Central memory CD8-positive, alpha-beta T cell (primary cell): ENCODE measurements at regions not wholly inside any gene's neighbourhood (a gene's known extent, or its start where the extent isn't known, plus 50 kb on each side); places are given as distances from the start of the nearest gene placed in this dataset.

Source experiments
- ATAC-seq: fragments of 150-1000 bp; cut with Tn5 transposase; replicated peaks from 2 replicates; pipeline ENCODE4 v1.10.0; 2022; ENCODE audit warnings: mild to moderate bottlenecking, moderate FRiP score, moderate number of reproducible peaks; ENCODE audit not compliant: poor library complexity, severe bottlenecking; ENCODE audit errors: extremely low read depth
- DNase-seq, 2 donors: peaks; one replicate each; pipeline ENCODE4 v3.0.0; 2021; ENCODE audit warnings: low spot score in 2 of 2
- H3K27ac Mint-ChIP-seq: one replicate; pipeline ENCODE4 v1.8.0; 2022; ENCODE audit warnings: low read depth, mild to moderate bottlenecking, moderate library complexity, mixed read lengths
- H3K27me3 Mint-ChIP-seq: one replicate; pipeline ENCODE4 v1.8.0; 2022; ENCODE audit warnings: mixed read lengths
- H3K36me3 Mint-ChIP-seq: one replicate; pipeline ENCODE4 v1.8.0; 2022; ENCODE audit warnings: mild to moderate bottlenecking, moderate library complexity, mixed read lengths; ENCODE audit not compliant: insufficient read depth
- H3K4me1 Mint-ChIP-seq: one replicate; pipeline ENCODE4 v1.8.0; 2022; ENCODE audit warnings: mixed read lengths
- H3K4me3 Mint-ChIP-seq: one replicate; pipeline ENCODE4 v1.8.0; 2022; ENCODE audit warnings: mild to moderate bottlenecking, moderate library complexity, mixed read lengths
- H3K9me3 Mint-ChIP-seq: one replicate; pipeline ENCODE4 v1.8.0; 2022; ENCODE audit warnings: mixed read lengths

- Mint-ChIP-seq H3K4me3 (no peak overlapping the region), H3K9me3 (no peaks in the 10 kb centered on the region), H3K27me3 (peaks cover 5% of the 10 kb centered on the region), H3K27ac (no peak overlapping the region), H3K36me3 (no peaks in the 10 kb centered on the region), H3K4me1 (no peaks in the 10 kb centered on the region)
- no peak for DNase-seq
- no peak for ATAC-seq
These were observed 235.4 kb upstream of the RGMA start for GRCh38 chr15:93324186-93324975.

GRCh38 chr15:93321881-93322282 lies 232.9 kb upstream of the RGMA start:
- no peaks in the 10 kb centered on the region for H3K4me1 Mint-ChIP-seq
- DNase-seq (no peak), ATAC-seq (no peak)
- H3K27me3 Mint-ChIP-seq = peaks cover 6% of the 10 kb centered on the region
- no peaks in the 10 kb centered on the region for H3K36me3 Mint-ChIP-seq
- no peak overlapping the region for H3K4me3 Mint-ChIP-seq
- no peaks in the 10 kb centered on the region for H3K9me3 Mint-ChIP-seq
- H3K27ac Mint-ChIP-seq = no peak overlapping the region

GRCh38 chr15:93319121-93319814 lies 230.3 kb upstream of the RGMA start:
- no peaks in the 10 kb centered on the region for H3K36me3 Mint-ChIP-seq
- no peak for ATAC-seq
- no peak for DNase-seq
- no peak overlapping the region for H3K27ac Mint-ChIP-seq
- no peaks in the 10 kb centered on the region for H3K4me1 Mint-ChIP-seq
- no peak overlapping the region for H3K4me3 Mint-ChIP-seq
- H3K27me3 Mint-ChIP-seq = peaks cover 21% of the 10 kb centered on the region
- H3K9me3 Mint-ChIP-seq = no peaks in the 10 kb centered on the region

GRCh38 chr15:93317772-93318171 lies 228.8 kb upstream of the RGMA start:
- Mint-ChIP-seq H3K4me3 (no peak overlapping the region), H3K9me3 (no peaks in the 10 kb centered on the region), H3K27ac (no peak overlapping the region), H3K27me3 (peaks cover 32% of the 10 kb centered on the region), H3K36me3 (no peaks in the 10 kb centered on the region), H3K4me1 (no peaks in the 10 kb centered on the region)
- DNase-seq = no peak
- ATAC-seq = no peak

- Mint-ChIP-seq H3K4me3 (no peak overlapping the region), H3K9me3 (no peaks in the 10 kb centered on the region), H3K27ac (no peak overlapping the region), H3K36me3 (no peaks in the 10 kb centered on the region), H3K4me1 (no peaks in the 10 kb centered on the region), H3K27me3 (peaks cover 32% of the 10 kb centered on the region)
- DNase-seq (no peak), ATAC-seq (no peak)
These were observed 225.2 kb upstream of the RGMA start for GRCh38 chr15:93314245-93314644.

- peaks cover 37% of the 10 kb centered on the region for H3K27me3 Mint-ChIP-seq
- no peak overlapping the region for H3K27ac Mint-ChIP-seq
- no peak overlapping the region for H3K4me3 Mint-ChIP-seq
- no peaks in the 10 kb centered on the region for H3K4me1 Mint-ChIP-seq
- DNase-seq (no peak), ATAC-seq (no peak)
- H3K36me3 Mint-ChIP-seq = no peaks in the 10 kb centered on the region
- H3K9me3 Mint-ChIP-seq = no peaks in the 10 kb centered on the region
These were observed 224.0 kb upstream of the RGMA start for GRCh38 chr15:93312891-93313486.

- H3K9me3 Mint-ChIP-seq = no peaks in the 10 kb centered on the region
- H3K4me1 Mint-ChIP-seq = no peaks in the 10 kb centered on the region
- DNase-seq = no peak
- ATAC-seq = no peak
- no peaks in the 10 kb centered on the region for H3K36me3 Mint-ChIP-seq
- H3K27me3 Mint-ChIP-seq = peaks cover 37% of the 10 kb centered on the region
- no peak overlapping the region for H3K4me3 Mint-ChIP-seq
- no peak overlapping the region for H3K27ac Mint-ChIP-seq
These were observed 222.6 kb upstream of the RGMA start for GRCh38 chr15:93311620-93312019.

- Mint-ChIP-seq H3K4me3 (no peak overlapping the region), H3K27ac (no peak overlapping the region), H3K4me1 (no peaks in the 10 kb centered on the region), H3K9me3 (no peaks in the 10 kb centered on the region), H3K36me3 (no peaks in the 10 kb centered on the region), H3K27me3 (peaks cover 31% of the 10 kb centered on the region)
- DNase-seq (no peak), ATAC-seq (no peak)
These were observed 219.1 kb upstream of the RGMA start for GRCh38 chr15:93308026-93308690.

GRCh38 chr15:93307513-93307912 lies 218.5 kb upstream of the RGMA start:
- Mint-ChIP-seq H3K4me3 (no peak overlapping the region), H3K9me3 (no peaks in the 10 kb centered on the region), H3K4me1 (no peaks in the 10 kb centered on the region), H3K27me3 (peaks cover 31% of the 10 kb centered on the region), H3K27ac (no peak overlapping the region), H3K36me3 (no peaks in the 10 kb centered on the region)
- DNase-seq (no peak), ATAC-seq (no peak)

GRCh38 chr15:93305306-93305705 lies 216.3 kb upstream of the RGMA start:
- Mint-ChIP-seq H3K36me3 (no peaks in the 10 kb centered on the region), H3K27me3 (peaks cover 31% of the 10 kb centered on the region), H3K4me1 (no peaks in the 10 kb centered on the region), H3K27ac (no peak overlapping the region), H3K4me3 (no peak overlapping the region), H3K9me3 (no peaks in the 10 kb centered on the region)
- DNase-seq (no peak), ATAC-seq (no peak)

GRCh38 chr15:93302080-93302765 lies 213.2 kb upstream of the RGMA start:
- Mint-ChIP-seq H3K4me1 (no peaks in the 10 kb centered on the region), H3K27ac (no peak overlapping the region), H3K27me3 (peaks cover 19% of the 10 kb centered on the region), H3K9me3 (no peaks in the 10 kb centered on the region), H3K36me3 (peaks cover 2% of the 10 kb centered on the region), H3K4me3 (no peak overlapping the region)
- ATAC-seq (no peak), DNase-seq (no peak)

- Mint-ChIP-seq H3K36me3 (peaks cover 2% of the 10 kb centered on the region), H3K4me1 (no peaks in the 10 kb centered on the region), H3K27ac (no peak overlapping the region), H3K4me3 (no peak overlapping the region), H3K9me3 (no peaks in the 10 kb centered on the region), H3K27me3 (peaks cover 19% of the 10 kb centered on the region)
- DNase-seq (no peak), ATAC-seq (no peak)
These were observed 211.8 kb upstream of the RGMA start for GRCh38 chr15:93300796-93301195.
